H1 (cell line): ENCODE measurements at regions not wholly inside any gene's neighbourhood (a gene's known extent, or its start where the extent isn't known, plus 50 kb on each side); places are given as distances from the start of the nearest gene placed in this dataset.

Source experiments
- ATF2 ChIP-seq: IDR thresholded peaks from 2 replicates; pipeline ENCODE4 v1.6.1; 2012; ENCODE audit warnings: low read length, inconsistent platforms
- BCL11A ChIP-seq, 2 experiments: IDR thresholded peaks; one replicate each; pipeline ENCODE4 v1.6.1; 2011; ENCODE audit warnings: low read depth in 2 of 2, low read length in 2 of 2, mild to moderate bottlenecking in 2 of 2
- CTCF ChIP-seq, 3 experiments: IDR thresholded peaks; 1 replicate in 2 of 3; 2 replicates in 1 of 3; pipeline versions ENCODE4 v1.5.1 to v1.6.1; 2011; ENCODE audit warnings: low read length in 3 of 3, mild to moderate bottlenecking in 3 of 3, inconsistent platforms in 2 of 3, low read depth in 1 of 3, moderate library complexity in 1 of 3; ENCODE audit not compliant: insufficient read depth in 1 of 3; ENCODE audit errors: control extremely low read depth in 1 of 3
- POLR2A ChIP-seq, 2 experiments: IDR thresholded peaks; 1 replicate in 1 of 2; 2 replicates in 1 of 2; pipeline ENCODE4 v1.6.1; 2011; ENCODE audit warnings: low read depth in 2 of 2, low read length in 2 of 2, mild to moderate bottlenecking in 2 of 2; ENCODE audit errors: control extremely low read depth in 1 of 2
- TBP ChIP-seq: IDR thresholded peaks from 2 replicates; pipeline ENCODE4 v1.6.1; 2011; ENCODE audit warnings: low read depth, low read length, improper control_type of control experiment
- USF2 ChIP-seq: IDR thresholded peaks from 2 replicates; pipeline ENCODE4 v1.6.1; 2011; ENCODE audit warnings: low read length, improper control_type of control experiment

- TF ChIP-seq CTCF (IDR thresholded peaks at IDR 0.05; ENCODE audit: control extremely low read depth in 1 of 3, insufficient read depth in 1 of 3, low read depth in 1 of 3, low read length in 3 of 3) (no peak), TBP (no peak), USF2 (no peak), ATF2 (no peak), BCL11A (IDR thresholded peaks at IDR 0.05; ENCODE audit: low read depth in 2 of 2, low read length in 2 of 2) (no peak), POLR2A (IDR thresholded peaks at IDR 0.05; ENCODE audit: control extremely low read depth in 1 of 2, low read depth in 2 of 2, low read length in 2 of 2) (no peak)
Observed at GRCh38 chr22:34017205-34017604, 96.9 kb upstream of the LARGE1 start (continued).
